IPS-18a (cell line): ENCODE measurements at regions not wholly inside any gene's neighbourhood (a gene's known extent, or its start where the extent isn't known, plus 50 kb on each side); places are given as distances from the start of the nearest gene placed in this dataset.
"Not testable (repeated sequence)": the region's sequence is repeated elsewhere in the genome, so short reads cannot be mapped to it uniquely, and the experiment has no call there.

ENCODE experiments used
- H3K27ac ChIP-seq: one replicate; pipeline ENCODE4 v1.5.1; 2013; ENCODE audit warnings: low read length
- H3K27me3 ChIP-seq: one replicate; pipeline ENCODE4 v1.6.1; 2013; ENCODE audit warnings: mild to moderate bottlenecking, low read length; ENCODE audit not compliant: control insufficient read depth, insufficient read depth
- H3K36me3 ChIP-seq: one replicate; pipeline ENCODE4 v1.6.1; 2013; ENCODE audit warnings: low read depth, low read length; ENCODE audit not compliant: control insufficient read depth
- H3K4me1 ChIP-seq: one replicate; pipeline ENCODE4 v1.6.1; 2013; ENCODE audit warnings: low read depth, low read length; ENCODE audit not compliant: control insufficient read depth
- H3K4me3 ChIP-seq: one replicate; pipeline ENCODE4 v1.5.1; 2013; ENCODE audit warnings: low read length
- H3K9ac ChIP-seq: one replicate; pipeline ENCODE4 v1.6.1; 2013; ENCODE audit warnings: mild to moderate bottlenecking, low read length, moderate library complexity
- H3K9me3 ChIP-seq: one replicate; pipeline ENCODE4 v1.6.1; 2013; ENCODE audit warnings: low read depth, low read length; ENCODE audit not compliant: control insufficient read depth

- Histone ChIP-seq H3K9ac (no peak overlapping the region), H3K27me3 (no peaks in the 10 kb centered on the region), H3K36me3 (no peaks in the 10 kb centered on the region), H3K4me1 (no peaks in the 10 kb centered on the region), H3K27ac (no peak overlapping the region), H3K4me3 (no peak overlapping the region), H3K9me3 (no peaks in the 10 kb centered on the region)
Measured at GRCh38 chr18:47644896-47645295, 285.6 kb downstream of the SMAD2 start.

- H3K4me1 ChIP-seq, H3K9ac ChIP-seq, H3K36me3 ChIP-seq, H3K9me3 ChIP-seq, H3K4me3 ChIP-seq, H3K27me3 ChIP-seq, H3K27ac ChIP-seq: not testable (repeated sequence)
Measured at GRCh38 chr18:47637551-47637950, 292.9 kb downstream of the SMAD2 start.

GRCh38 chr18:47635416-47635815, 295.0 kb downstream of the SMAD2 start:
- Histone ChIP-seq H3K36me3 (no peaks in the 10 kb centered on the region), H3K4me1 (no peaks in the 10 kb centered on the region), H3K27me3 (no peaks in the 10 kb centered on the region), H3K9me3 (no peaks in the 10 kb centered on the region), H3K4me3 (no peak overlapping the region), H3K27ac (no peak overlapping the region), H3K9ac (no peak overlapping the region)

GRCh38 chr18:47632970-47633635, 297.4 kb downstream of the SMAD2 start:
- Histone ChIP-seq H3K36me3 (no peaks in the 10 kb centered on the region), H3K9me3 (no peaks in the 10 kb centered on the region), H3K27ac (no peak overlapping the region), H3K4me1 (no peaks in the 10 kb centered on the region), H3K27me3 (no peaks in the 10 kb centered on the region), H3K9ac (no peak overlapping the region), H3K4me3 (no peak overlapping the region)

GRCh38 chr18:47628893-47629292, 301.6 kb downstream of the SMAD2 start:
- Histone ChIP-seq H3K9me3 (no peaks in the 10 kb centered on the region), H3K36me3 (no peaks in the 10 kb centered on the region), H3K27ac (no peak overlapping the region), H3K4me1 (no peaks in the 10 kb centered on the region), H3K4me3 (no peak overlapping the region), H3K27me3 (no peaks in the 10 kb centered on the region), H3K9ac (no peak overlapping the region)

- no peaks in the 10 kb centered on the region for H3K4me1 ChIP-seq
- no peak overlapping the region for H3K9ac ChIP-seq
Measured at GRCh38 chr18:47628240-47628781, 302.1 kb downstream of the SMAD2 start.

GRCh38 chr18:47627030-47627429, 303.4 kb downstream of the SMAD2 start:
- Histone ChIP-seq H3K9ac (no peak overlapping the region), H3K27me3 (no peaks in the 10 kb centered on the region), H3K27ac (no peak overlapping the region), H3K4me1 (no peaks in the 10 kb centered on the region), H3K36me3 (no peaks in the 10 kb centered on the region), H3K9me3 (no peaks in the 10 kb centered on the region), H3K4me3 (no peak overlapping the region)

More at GRCh38 chr18:47628240-47628781, 302.1 kb downstream of the SMAD2 start:
- Histone ChIP-seq H3K36me3 (no peaks in the 10 kb centered on the region), H3K27ac (no peak overlapping the region), H3K27me3 (no peaks in the 10 kb centered on the region), H3K4me3 (no peak overlapping the region), H3K9me3 (no peaks in the 10 kb centered on the region)

GRCh38 chr18:47619771-47620448, 310.5 kb downstream of the SMAD2 start:
- H3K4me1 ChIP-seq: no peaks in the 10 kb centered on the region
- no peaks in the 10 kb centered on the region for H3K36me3 ChIP-seq
- no peak overlapping the region for H3K27ac ChIP-seq
- H3K9ac ChIP-seq: no peak overlapping the region
- H3K4me3 ChIP-seq: no peak overlapping the region
- H3K9me3 ChIP-seq: no peaks in the 10 kb centered on the region
- no peaks in the 10 kb centered on the region for H3K27me3 ChIP-seq

GRCh38 chr18:47618758-47619157, 311.7 kb downstream of the SMAD2 start:
- Histone ChIP-seq H3K27me3 (no peaks in the 10 kb centered on the region), H3K27ac (no peak overlapping the region)

GRCh38 chr18:47615043-47615442, 315.4 kb downstream of the SMAD2 start:
- Histone ChIP-seq H3K9me3 (no peaks in the 10 kb centered on the region), H3K27ac (no peak overlapping the region), H3K4me1 (peaks cover 7% of the 10 kb centered on the region), H3K4me3 (no peak overlapping the region), H3K27me3 (no peaks in the 10 kb centered on the region), H3K9ac (no peak overlapping the region), H3K36me3 (no peaks in the 10 kb centered on the region)

More at GRCh38 chr18:47618758-47619157, 311.7 kb downstream of the SMAD2 start:
- H3K9ac ChIP-seq: no peak overlapping the region
- H3K36me3 ChIP-seq: no peaks in the 10 kb centered on the region
- H3K4me1 ChIP-seq: no peaks in the 10 kb centered on the region
- H3K9me3 ChIP-seq: no peaks in the 10 kb centered on the region
- H3K4me3 ChIP-seq: no peak overlapping the region

- H3K4me3 ChIP-seq: no peak overlapping the region
- H3K27ac ChIP-seq: no peak overlapping the region
- H3K9me3 ChIP-seq: no peaks in the 10 kb centered on the region
- no peak overlapping the region for H3K9ac ChIP-seq
- peaks cover 7% of the 10 kb centered on the region for H3K4me1 ChIP-seq
- H3K36me3 ChIP-seq: no peaks in the 10 kb centered on the region
- H3K27me3 ChIP-seq: no peaks in the 10 kb centered on the region
Measured at GRCh38 chr18:47613929-47614328, 316.5 kb downstream of the SMAD2 start.

- peaks cover 7% of the 10 kb centered on the region for H3K4me1 ChIP-seq
- H3K27ac ChIP-seq: no peak overlapping the region
- H3K9me3 ChIP-seq: no peaks in the 10 kb centered on the region
Measured at GRCh38 chr18:47611649-47612048, 318.8 kb downstream of the SMAD2 start.

More at GRCh38 chr18:47611649-47612048, 318.8 kb downstream of the SMAD2 start:
- H3K9ac ChIP-seq: no peak overlapping the region
- no peaks in the 10 kb centered on the region for H3K27me3 ChIP-seq
- no peaks in the 10 kb centered on the region for H3K36me3 ChIP-seq
- no peak overlapping the region for H3K4me3 ChIP-seq
